GM12878 (cell line): ENCODE measurements at regions not wholly inside any gene's neighbourhood (a gene's known extent, or its start where the extent isn't known, plus 50 kb on each side); places are given as distances from the start of the nearest gene placed in this dataset.

Experiments used
- ATAC-seq: fragments of 200-7000 bp; cut with Tn5 transposase; 3 replicates; pipeline ENCODE4 v1.9.1; 2020; ENCODE audit warnings: mild to moderate bottlenecking, moderate library complexity
- BruUV-seq: library from RNA; stranded (reverse); fragments of 400-500 nt; replicated peaks from 2 replicates; lab custom pipeline; 2021; lab: Mats Ljungman, UMichigan
- CTCF ChIA-PET: fragments of 300-600 bp; sonication (Branson Sonifier 250); formaldehyde crosslinking; extraction: SDS; loops from one replicate; lab custom pipeline; 2021; ENCODE audit warnings: inconsistent platforms; lab: Yijun Ruan, JAX
- POLR2A ChIA-PET: fragments of 350-600 bp; formaldehyde crosslinking; extraction: SDS; loops from one replicate; lab custom pipeline; 2021; ENCODE audit warnings: inconsistent platforms; lab: Charles Lee
- RAD21 ChIA-PET: fragments of 300-600 bp; sonication (Branson Sonifier 250); formaldehyde crosslinking; loops from one replicate; lab custom pipeline; 2023; ENCODE audit warnings: antibody characterized with exemption; ENCODE audit not compliant: unreplicated experiment; lab: Charles Lee
- SMC1A ChIA-PET: fragments of 300-600 bp; sonication (Branson Sonifier 250); formaldehyde crosslinking; loops from one replicate; lab custom pipeline; 2023; ENCODE audit not compliant: unreplicated experiment, uncharacterized antibody; lab: Charles Lee
- DNase-seq: peaks from one replicate; pipeline ENCODE4 v3.0.0-alpha.2; 2011; ENCODE audit warnings: low read depth, low spot score
- FAIRE-seq: peaks from 3 replicates; lab custom pipeline; 2011; peaks lifted over from hg19 to GRCh38; lab: Jason Lieb, UNC
- H2AFZ ChIP-seq: 2 replicates; pipeline ENCODE4 v1.6.0; 2011; ENCODE audit warnings: low read depth, low read length, control low read depth; ENCODE audit not compliant: control insufficient read depth
- H3K27ac ChIP-seq: 2 replicates; pipeline ENCODE4 v1.5.1; 2011; ENCODE audit warnings: control low read depth; ENCODE audit not compliant: control insufficient read depth, insufficient read depth
- H3K27me3 ChIP-seq, 2 experiments: replicated peaks in 1 of 2; 2 replicates each; pipeline versions ENCODE4 v1.6.0 to v1.6.1; 2011; ENCODE audit warnings: low read length in 1 of 2; ENCODE audit not compliant: control insufficient read depth in 2 of 2, insufficient read depth in 2 of 2
- H3K36me3 ChIP-seq, 2 experiments: 2 replicates each; pipeline ENCODE4 v1.5.1; 2011; ENCODE audit warnings: low read length in 1 of 2; ENCODE audit not compliant: control insufficient read depth in 2 of 2, insufficient read depth in 2 of 2
- H3K4me1 ChIP-seq: 2 replicates; pipeline ENCODE4 v1.6.1; 2011; ENCODE audit warnings: mild to moderate bottlenecking, low read length, moderate library complexity, mixed read lengths; ENCODE audit not compliant: control insufficient read depth, insufficient read depth
- H3K4me2 ChIP-seq: 2 replicates; pipeline ENCODE4 v1.6.0; 2011; ENCODE audit warnings: control low read depth; ENCODE audit not compliant: control insufficient read depth, insufficient read depth
- H3K4me3 ChIP-seq: fragments of 200-600 bp; sonication (generic); 2 replicates; pipeline ENCODE4 v1.5.1; 2016
- H3K79me2 ChIP-seq: 2 replicates; pipeline ENCODE4 v1.6.0; 2011; ENCODE audit warnings: low read length; ENCODE audit not compliant: control insufficient read depth, insufficient read depth
- H3K9ac ChIP-seq: 2 replicates; pipeline ENCODE4 v1.8.0; 2011; ENCODE audit warnings: low read length, control low read depth, mixed read lengths; ENCODE audit not compliant: control insufficient read depth, insufficient read depth
- H3K9me3 ChIP-seq: replicated peaks from 3 replicates; pipeline ENCODE4 v1.5.1; 2011; ENCODE audit warnings: mild to moderate bottlenecking, low read length; ENCODE audit not compliant: control insufficient read depth, insufficient read depth
- H4K20me1 ChIP-seq: 2 replicates; pipeline ENCODE4 v1.6.0; 2011; ENCODE audit not compliant: control insufficient read depth, insufficient read depth
- CEBPB ChIP-seq, 2 experiments: fragments of 150-350 bp in 1 of 2; IDR thresholded peaks; 2 replicates each; pipeline ENCODE4 v1.6.1; 2012 to 2014; ENCODE audit warnings: low read depth in 2 of 2, low read length in 2 of 2, borderline replicate concordance in 1 of 2, inconsistent platforms in 1 of 2
- CHD1 ChIP-seq: IDR thresholded peaks from 2 replicates; pipeline ENCODE4 v1.6.1; 2012; ENCODE audit warnings: low read depth, low read length, improper control_type of control experiment
- E2F8 ChIP-seq: fragments of 450-650 bp; IDR thresholded peaks from 2 replicates; pipeline ENCODE4 v1.6.1; 2018; ENCODE audit warnings: mild to moderate bottlenecking, low read depth, moderate library complexity; ENCODE audit not compliant: partially characterized antibody
- KLF5 ChIP-seq: fragments of 450-650 bp; IDR thresholded peaks from 2 replicates; pipeline ENCODE4 v1.6.1; 2014; ENCODE audit warnings: mild to moderate bottlenecking; ENCODE audit not compliant: partially characterized antibody
- NFYA ChIP-seq: IDR thresholded peaks from 2 replicates; pipeline ENCODE4 v1.6.1; 2011; ENCODE audit warnings: low read depth, mild to moderate bottlenecking, low read length, improper control_type of control experiment, borderline replicate concordance
- NR2F1 ChIP-seq: fragments of 450-650 bp; conservative IDR thresholded peaks from 2 replicates; pipeline ENCODE4 v1.6.1; 2017; ENCODE audit warnings: mild to moderate bottlenecking
- SMAD1 ChIP-seq: fragments of 450-650 bp; IDR thresholded peaks from 2 replicates; pipeline ENCODE4 v1.6.1; 2018; ENCODE audit warnings: mild to moderate bottlenecking, low read depth; ENCODE audit not compliant: partially characterized antibody
- SMAD5 ChIP-seq: IDR thresholded peaks from 2 replicates; pipeline ENCODE4 v1.6.1; 2016; ENCODE audit warnings: antibody characterized with exemption, low read depth
- STAT3 ChIP-seq: IDR thresholded peaks from 2 replicates; pipeline ENCODE4 v1.6.1; 2011; ENCODE audit warnings: low read depth, low read length, improper control_type of control experiment
- ZNF217 ChIP-seq: fragments of 450-650 bp; IDR thresholded peaks from 2 replicates; pipeline ENCODE4 v1.6.1; 2017; ENCODE audit warnings: antibody characterized with exemption, mild to moderate bottlenecking
- WGBS: methylation state at CpG from one replicate; pipeline ENCODE4 v1.1.6; 2016; ENCODE audit warnings: low lambda C conversion rate; ENCODE audit not compliant: insufficient replicate concordance, insufficient coverage; ENCODE audit errors: missing lambda C conversion rate; 5-methylcytosine and 5-hydroxymethylcytosine counted together
- in situ Hi-C: fragments of 300-500 bp; cut with MboI; formaldehyde crosslinking; loops from 9 replicates; pipeline ENCODE4 v1.14.3; 2018; ENCODE audit warnings: mixed read lengths
- intact Hi-C: fragments of 100-400 bp; cut with micrococcal nuclease; formaldehyde crosslinking; loops from one replicate; pipeline ENCODE4 v1.14.2; 2022; ENCODE audit not compliant: unreplicated experiment
- TF ChIP-seq, protein P1 (sequence below): fragments of 150-350 bp; IDR thresholded peaks from 2 replicates; pipeline ENCODE4 v1.6.1; 2016; ENCODE audit warnings: low read depth, low read length

DNA sequence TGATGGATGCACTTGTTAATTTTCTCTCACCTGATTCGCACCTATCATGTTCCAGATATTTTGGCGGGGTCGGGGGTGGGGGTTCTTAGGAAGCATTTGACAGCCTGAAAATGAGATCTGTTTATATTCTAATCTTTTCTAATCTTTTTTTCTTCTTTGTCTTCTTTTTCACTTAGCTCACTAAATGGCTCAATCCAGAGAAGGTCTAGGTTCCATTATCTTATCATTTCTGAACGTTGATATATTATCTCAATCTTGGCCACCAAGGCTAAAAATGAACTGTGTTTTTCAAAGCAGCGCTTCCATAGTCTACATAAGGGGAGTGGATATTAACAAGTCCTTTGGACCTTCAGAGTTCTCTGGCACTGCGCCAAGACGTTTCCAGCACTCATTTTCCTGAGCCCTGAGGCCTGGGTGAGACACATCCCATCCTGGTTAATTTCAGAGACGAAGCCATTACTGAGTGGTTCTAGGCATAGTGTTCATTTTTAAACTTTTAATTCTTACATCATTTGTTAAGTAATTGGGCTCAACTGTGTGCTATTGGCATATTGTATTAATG is 229.0 kb downstream of the SOX11 start:
- Histone ChIP-seq H3K4me1 (no peaks in the 10 kb centered on the region), H3K27me3 (no peaks in the 10 kb centered on the region), H3K79me2 (no peaks in the 10 kb centered on the region), H4K20me1 (no peaks in the 10 kb centered on the region), H3K4me3 (no peak overlapping the region), H2AFZ (no peak overlapping the region), H3K36me3 (no peaks in the 10 kb centered on the region), H3K9me3 (no peaks in the 10 kb centered on the region), H3K4me2 (no peak overlapping the region), H3K27ac (no peak overlapping the region), H3K9ac (no peak overlapping the region)
- in situ Hi-C loops = no loop called here
- TF ChIP-seq STAT3 = no peak
- TF ChIP-seq CHD1 = no peak
- TF ChIP-seq CEBPB (IDR thresholded peaks at IDR 0.05; ENCODE audit: borderline replicate concordance in 1 of 2, low read depth in 2 of 2, low read length in 2 of 2) = no peak
- no peak for TF ChIP-seq NR2F1
- TF ChIP-seq E2F8 = no peak
- no peak for TF ChIP-seq KLF5
- TF ChIP-seq, protein P1, sequence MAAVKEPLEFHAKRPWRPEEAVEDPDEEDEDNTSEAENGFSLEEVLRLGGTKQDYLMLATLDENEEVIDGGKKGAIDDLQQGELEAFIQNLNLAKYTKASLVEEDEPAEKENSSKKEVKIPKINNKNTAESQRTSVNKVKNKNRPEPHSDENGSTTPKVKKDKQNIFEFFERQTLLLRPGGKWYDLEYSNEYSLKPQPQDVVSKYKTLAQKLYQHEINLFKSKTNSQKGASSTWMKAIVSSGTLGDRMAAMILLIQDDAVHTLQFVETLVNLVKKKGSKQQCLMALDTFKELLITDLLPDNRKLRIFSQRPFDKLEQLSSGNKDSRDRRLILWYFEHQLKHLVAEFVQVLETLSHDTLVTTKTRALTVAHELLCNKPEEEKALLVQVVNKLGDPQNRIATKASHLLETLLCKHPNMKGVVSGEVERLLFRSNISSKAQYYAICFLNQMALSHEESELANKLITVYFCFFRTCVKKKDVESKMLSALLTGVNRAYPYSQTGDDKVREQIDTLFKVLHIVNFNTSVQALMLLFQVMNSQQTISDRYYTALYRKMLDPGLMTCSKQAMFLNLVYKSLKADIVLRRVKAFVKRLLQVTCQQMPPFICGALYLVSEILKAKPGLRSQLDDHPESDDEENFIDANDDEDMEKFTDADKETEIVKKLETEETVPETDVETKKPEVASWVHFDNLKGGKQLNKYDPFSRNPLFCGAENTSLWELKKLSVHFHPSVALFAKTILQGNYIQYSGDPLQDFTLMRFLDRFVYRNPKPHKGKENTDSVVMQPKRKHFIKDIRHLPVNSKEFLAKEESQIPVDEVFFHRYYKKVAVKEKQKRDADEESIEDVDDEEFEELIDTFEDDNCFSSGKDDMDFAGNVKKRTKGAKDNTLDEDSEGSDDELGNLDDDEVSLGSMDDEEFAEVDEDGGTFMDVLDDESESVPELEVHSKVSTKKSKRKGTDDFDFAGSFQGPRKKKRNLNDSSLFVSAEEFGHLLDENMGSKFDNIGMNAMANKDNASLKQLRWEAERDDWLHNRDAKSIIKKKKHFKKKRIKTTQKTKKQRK = no peak
- TF ChIP-seq NFYA = no peak
- no peak for TF ChIP-seq ZNF217
- TF ChIP-seq SMAD5 = no peak
- TF ChIP-seq SMAD1 = no peak
- ChIA-PET SMC1A (no interaction called here), CTCF (interaction anchor here (1.1 kb wide), 1 partner anchor 13 kb away, joined by 3 read pairs; no protein-coding TSS in a partner anchor), POLR2A (no interaction called here), RAD21 (no interaction called here)
- DNase-seq (no peak), ATAC-seq (no peak), FAIRE-seq (no peak)
- no TSS peak for BruUV-seq
- intact Hi-C loops = no loop called here
- 33% methylated on average over 8 of the region's 8 CpGs for whole genome bisulfite sequencing
